ENCODE measurements at regions not wholly inside any gene's neighbourhood (a gene's known extent, or its start where the extent isn't known, plus 50 kb on each side); places are given as distances from the start of the nearest gene placed in this dataset.

- Mint-ChIP-seq H3K4me1 (no peaks in the 10 kb centered on the region), H3K27me3 (peaks cover 0 to 4% of the 10 kb centered on the region in 2 donors), H3K36me3 (no peaks in the 10 kb centered on the region), H3K27ac (no peak overlapping the region), H3K4me3 (no peak overlapping the region), H3K9me3 (peaks cover 0 to 7% (median 3%) of the 10 kb centered on the region in 3 donors)
- no peak for ATAC-seq (replicated peaks in 1 of 4)
- Histone ChIP-seq H3K4me3 (ENCODE audit: control insufficient read depth in 1 of 2, extremely low read depth in 1 of 2, low read length in 1 of 2) (no peak overlapping the region), H3K36me3 (ENCODE audit: control insufficient read depth in 2 of 2, extremely low read depth in 1 of 2, insufficient read depth in 1 of 2, low read length in 1 of 2) (no peaks in the 10 kb centered on the region), H3K9me3 (no peaks in the 10 kb centered on the region), H3K27me3 (replicated peaks in 1 of 2; ENCODE audit: control insufficient read depth in 2 of 2, extremely low read depth in 1 of 2, insufficient read depth in 2 of 2, low read length in 1 of 2) (no peaks in the 10 kb centered on the region), H3K4me1 (ENCODE audit: control insufficient read depth in 1 of 2, extremely low read depth in 1 of 2, insufficient read depth in 2 of 2, low read length in 2 of 2) (no peaks in the 10 kb centered on the region), H3K27ac (ENCODE audit: low read length) (no peak overlapping the region)
- DNase-seq, result no peak
- WGBS (ENCODE audit: insufficient coverage), result 7% methylated on average over 2 of the region's 3 CpGs
- ChIA-PET CTCF (no interaction called here), POLR2A (no interaction called here)
Observed at GRCh38 chr2:216959433-216959832, 99.6 kb upstream of the TNP1 start.

GRCh38 chr2:216956820-216957493 is 97.1 kb upstream of the TNP1 start:
- Histone ChIP-seq H3K4me3 (ENCODE audit: control insufficient read depth in 1 of 2, extremely low read depth in 1 of 2, low read length in 1 of 2) (no peak overlapping the region), H3K9me3 (no peaks in the 10 kb centered on the region), H3K27me3 (replicated peaks in 1 of 2; ENCODE audit: control insufficient read depth in 2 of 2, extremely low read depth in 1 of 2, insufficient read depth in 2 of 2, low read length in 1 of 2) (no peaks in the 10 kb centered on the region), H3K27ac (ENCODE audit: low read length) (no peak overlapping the region), H3K36me3 (ENCODE audit: control insufficient read depth in 2 of 2, extremely low read depth in 1 of 2, insufficient read depth in 1 of 2, low read length in 1 of 2) (no peaks in the 10 kb centered on the region), H3K4me1 (ENCODE audit: control insufficient read depth in 1 of 2, extremely low read depth in 1 of 2, insufficient read depth in 2 of 2, low read length in 2 of 2) (no peaks in the 10 kb centered on the region)
- ATAC-seq (replicated peaks in 1 of 4), result no peak
- ChIA-PET CTCF (no interaction called here), POLR2A (no interaction called here)
- 83% methylated on average over 5 of the region's 5 CpGs for WGBS (ENCODE audit: insufficient coverage)
- Mint-ChIP-seq H3K27me3 (peaks cover 1 to 9% of the 10 kb centered on the region in 2 donors), H3K9me3 (peaks cover 12 to 17% (median 16%) of the 10 kb centered on the region in 3 donors), H3K27ac (no peak overlapping the region), H3K4me1 (no peaks in the 10 kb centered on the region), H3K4me3 (no peak overlapping the region), H3K36me3 (no peaks in the 10 kb centered on the region)
- no peak for DNase-seq

GRCh38 chr2:216951171-216951570 is 91.3 kb upstream of the TNP1 start:
- H3K4me3 Mint-ChIP-seq, result no peak overlapping the region
- ATAC-seq (replicated peaks in 1 of 4) (no peak), DNase-seq (no peak)
- H3K4me1 Mint-ChIP-seq, result no peaks in the 10 kb centered on the region
- H3K4me1 ChIP-seq (ENCODE audit: control insufficient read depth in 1 of 2, extremely low read depth in 1 of 2, insufficient read depth in 2 of 2, low read length in 2 of 2), result no peaks in the 10 kb centered on the region
- no peaks in the 10 kb centered on the region for H3K36me3 Mint-ChIP-seq
- H3K27me3 Mint-ChIP-seq, result peaks cover 1 to 6% of the 10 kb centered on the region in 2 donors
- H3K9me3 ChIP-seq, result no peaks in the 10 kb centered on the region
- H3K27ac ChIP-seq (ENCODE audit: low read length), result no peak overlapping the region
- no peaks in the 10 kb centered on the region for H3K36me3 ChIP-seq (ENCODE audit: control insufficient read depth in 2 of 2, extremely low read depth in 1 of 2, insufficient read depth in 1 of 2, low read length in 1 of 2)
- no peak overlapping the region for H3K4me3 ChIP-seq (ENCODE audit: control insufficient read depth in 1 of 2, extremely low read depth in 1 of 2, low read length in 1 of 2)
- no CpG with 5 or more reads among the region's 4 CpGs for WGBS (ENCODE audit: insufficient coverage)
- ChIA-PET CTCF (no interaction called here), POLR2A (no interaction called here)
- H3K27me3 ChIP-seq (replicated peaks in 1 of 2; ENCODE audit: control insufficient read depth in 2 of 2, extremely low read depth in 1 of 2, insufficient read depth in 2 of 2, low read length in 1 of 2), result no peaks in the 10 kb centered on the region
- H3K9me3 Mint-ChIP-seq, result peaks cover 12 to 17% (median 17%) of the 10 kb centered on the region in 3 donors
- H3K27ac Mint-ChIP-seq, result no peak overlapping the region

GRCh38 chr2:216950547-216950946 is 90.7 kb upstream of the TNP1 start:
- peaks cover 12 to 17% (median 17%) of the 10 kb centered on the region in 3 donors for H3K9me3 Mint-ChIP-seq

GRCh38 chr2:216949700-216950413 is 90.0 kb upstream of the TNP1 start:
- Mint-ChIP-seq H3K27me3 (peaks cover 3 to 6% of the 10 kb centered on the region in 2 donors), H3K27ac (no peak overlapping the region), H3K4me3 (no peak overlapping the region), H3K9me3 (peaks cover 12 to 17% (median 14%) of the 10 kb centered on the region in 3 donors), H3K4me1 (no peaks in the 10 kb centered on the region), H3K36me3 (no peaks in the 10 kb centered on the region)
- POLR2A ChIA-PET, result no interaction called here
- WGBS (ENCODE audit: insufficient coverage), result 88% methylated on average over 7 of the region's 12 CpGs
- Histone ChIP-seq H3K36me3 (ENCODE audit: control insufficient read depth in 2 of 2, extremely low read depth in 1 of 2, insufficient read depth in 1 of 2, low read length in 1 of 2) (no peaks in the 10 kb centered on the region), H3K27me3 (replicated peaks in 1 of 2; ENCODE audit: control insufficient read depth in 2 of 2, extremely low read depth in 1 of 2, insufficient read depth in 2 of 2, low read length in 1 of 2) (no peaks in the 10 kb centered on the region), H3K4me1 (ENCODE audit: control insufficient read depth in 1 of 2, extremely low read depth in 1 of 2, insufficient read depth in 2 of 2, low read length in 2 of 2) (no peaks in the 10 kb centered on the region), H3K4me3 (ENCODE audit: control insufficient read depth in 1 of 2, extremely low read depth in 1 of 2, low read length in 1 of 2) (no peak overlapping the region), H3K9me3 (no peaks in the 10 kb centered on the region), H3K27ac (ENCODE audit: low read length) (no peak overlapping the region)
- CTCF ChIA-PET, result no interaction called here
- ATAC-seq (replicated peaks in 1 of 4), result no peak
- no peak for DNase-seq

More at GRCh38 chr2:216950547-216950946, 90.7 kb upstream of the TNP1 start:
- Histone ChIP-seq H3K36me3 (ENCODE audit: control insufficient read depth in 2 of 2, extremely low read depth in 1 of 2, insufficient read depth in 1 of 2, low read length in 1 of 2) (no peaks in the 10 kb centered on the region), H3K27ac (ENCODE audit: low read length) (no peak overlapping the region), H3K27me3 (replicated peaks in 1 of 2; ENCODE audit: control insufficient read depth in 2 of 2, extremely low read depth in 1 of 2, insufficient read depth in 2 of 2, low read length in 1 of 2) (no peaks in the 10 kb centered on the region), H3K4me3 (ENCODE audit: control insufficient read depth in 1 of 2, extremely low read depth in 1 of 2, low read length in 1 of 2) (no peak overlapping the region), H3K4me1 (ENCODE audit: control insufficient read depth in 1 of 2, extremely low read depth in 1 of 2, insufficient read depth in 2 of 2, low read length in 2 of 2) (no peaks in the 10 kb centered on the region), H3K9me3 (no peaks in the 10 kb centered on the region)
- ATAC-seq (replicated peaks in 1 of 4) (no peak), DNase-seq (no peak)
- ChIA-PET POLR2A (no interaction called here), CTCF (no interaction called here)
- 17% methylated on average over 2 of the region's 2 CpGs for WGBS (ENCODE audit: insufficient coverage)
- H3K27ac Mint-ChIP-seq, result no peak overlapping the region
- no peaks in the 10 kb centered on the region for H3K36me3 Mint-ChIP-seq
- H3K27me3 Mint-ChIP-seq, result peaks cover 3 to 6% of the 10 kb centered on the region in 2 donors
- H3K4me3 Mint-ChIP-seq, result no peak overlapping the region
- no peaks in the 10 kb centered on the region for H3K4me1 Mint-ChIP-seq

- Mint-ChIP-seq H3K4me3 (no peak overlapping the region), H3K4me1 (no peaks in the 10 kb centered on the region), H3K9me3 (peaks cover 0 to 2% (median 0%) of the 10 kb centered on the region in 3 donors), H3K36me3 (no peaks in the 10 kb centered on the region), H3K27me3 (peaks cover 0 to 1% of the 10 kb centered on the region in 2 donors), H3K27ac (no peak overlapping the region)
- Histone ChIP-seq H3K4me3 (ENCODE audit: control insufficient read depth in 1 of 2, extremely low read depth in 1 of 2, low read length in 1 of 2) (no peak overlapping the region), H3K4me1 (ENCODE audit: control insufficient read depth in 1 of 2, extremely low read depth in 1 of 2, insufficient read depth in 2 of 2, low read length in 2 of 2) (no peaks in the 10 kb centered on the region), H3K36me3 (ENCODE audit: control insufficient read depth in 2 of 2, extremely low read depth in 1 of 2, insufficient read depth in 1 of 2, low read length in 1 of 2) (no peaks in the 10 kb centered on the region), H3K27ac (ENCODE audit: low read length) (no peak overlapping the region), H3K9me3 (no peaks in the 10 kb centered on the region), H3K27me3 (replicated peaks in 1 of 2; ENCODE audit: control insufficient read depth in 2 of 2, extremely low read depth in 1 of 2, insufficient read depth in 2 of 2, low read length in 1 of 2) (no peaks in the 10 kb centered on the region)
- ChIA-PET POLR2A (no interaction called here), CTCF (no interaction called here)
- DNase-seq (no peak), ATAC-seq (replicated peaks in 1 of 4) (no peak)
- WGBS (ENCODE audit: insufficient coverage), result no CpG with 5 or more reads among the region's 4 CpGs
Observed at GRCh38 chr2:216947055-216947454, 87.2 kb upstream of the TNP1 start.
